HepG2 (cell line): ENCODE measurements at regions not wholly inside any gene's neighbourhood (a gene's known extent, or its start where the extent isn't known, plus 50 kb on each side); places are given as distances from the start of the nearest gene placed in this dataset.

Experiments
- EP300 ChIP-seq, 3 experiments: sonication (generic) in 1 of 3; formaldehyde crosslinking in 1 of 3; IDR thresholded peaks; 2 replicates each; pipeline versions ENCODE4 v1.5.1 to v1.6.1; 2011 to 2020; ENCODE audit warnings: low read depth in 2 of 3, low read length in 2 of 3, borderline replicate concordance in 1 of 3, improper control_type of control experiment in 1 of 3, mild to moderate bottlenecking in 1 of 3, missing genetic modification reagents in 1 of 3, moderate library complexity in 1 of 3
- EZH2 ChIP-seq: conservative IDR thresholded peaks from 2 replicates; pipeline ENCODE4 v1.6.1; 2012; ENCODE audit warnings: mild to moderate bottlenecking, low read depth, low read length, moderate library complexity
- FOXC1 ChIP-seq: sonication (generic); formaldehyde crosslinking; IDR thresholded peaks from 2 replicates; pipeline ENCODE4 v1.8.0; 2022; ENCODE audit warnings: mild to moderate bottlenecking, missing genetic modification reagents, borderline replicate concordance
- JDP2 ChIP-seq: sonication (generic); formaldehyde crosslinking; IDR thresholded peaks from 2 replicates; pipeline ENCODE4 v1.8.1; 2022; ENCODE audit warnings: missing genetic modification reagents, borderline replicate concordance
- MLLT10 ChIP-seq: sonication (generic); formaldehyde crosslinking; IDR thresholded peaks from 2 replicates; pipeline ENCODE4 v1.4.0; 2020; ENCODE audit warnings: missing genetic modification reagents
- POLR2A ChIP-seq, 2 experiments: IDR thresholded peaks; 2 replicates each; pipeline ENCODE4 v1.6.1; 2011; ENCODE audit warnings: low read depth in 2 of 2, low read length in 2 of 2, mild to moderate bottlenecking in 1 of 2, moderate library complexity in 1 of 2; ENCODE audit not compliant: insufficient read depth in 1 of 2
- RORA ChIP-seq: sonication (generic); formaldehyde crosslinking; IDR thresholded peaks from 2 replicates; pipeline ENCODE4 v1.5.0; 2020; ENCODE audit warnings: mild to moderate bottlenecking, missing genetic modification reagents, moderate library complexity
- SIX4 ChIP-seq: sonication (generic); formaldehyde crosslinking; IDR thresholded peaks from 2 replicates; pipeline ENCODE4 v1.4.0; 2020; ENCODE audit warnings: missing genetic modification reagents
- TRIM24 ChIP-seq: sonication (generic); formaldehyde crosslinking; IDR thresholded peaks from 2 replicates; pipeline ENCODE4 v1.8.0; 2022; ENCODE audit warnings: mild to moderate bottlenecking, missing genetic modification reagents
- ZFP36 ChIP-seq: fragments of 150-350 bp; IDR thresholded peaks from 2 replicates; pipeline ENCODE4 v1.6.1; 2018; ENCODE audit warnings: borderline replicate concordance, low read length, low read depth; ENCODE audit not compliant: partially characterized antibody
- TF ChIP-seq, protein P1 (sequence below): sonication (generic); formaldehyde crosslinking; IDR thresholded peaks from 2 replicates; pipeline ENCODE4 v1.5.0; 2020; ENCODE audit warnings: mild to moderate bottlenecking, missing genetic modification reagents, moderate library complexity
- TF ChIP-seq, protein P2 (sequence below): sonication (generic); formaldehyde crosslinking; IDR thresholded peaks from 2 replicates; pipeline ENCODE4 v1.4.0; 2020; ENCODE audit warnings: mild to moderate bottlenecking, missing genetic modification reagents

- TF ChIP-seq TRIM24 (no peak), ZFP36 (no peak), FOXC1 (CRISPR knock-in tag) (no peak), JDP2 (CRISPR knock-in tag) (no peak), MLLT10 (CRISPR knock-in tag) (no peak), SIX4 (CRISPR knock-in tag) (no peak), EP300 (IDR thresholded peaks at IDR 0.05; ENCODE audit: low read depth in 2 of 2, low read length in 2 of 2) (no peak), EP300 (CRISPR knock-in tag; IDR thresholded peaks at IDR 0.05; ENCODE audit: borderline replicate concordance) (no peak), EZH2 (no peak), RORA (CRISPR knock-in tag) (no peak), POLR2A (IDR thresholded peaks at IDR 0.05; ENCODE audit: insufficient read depth in 1 of 2, low read depth in 2 of 2, low read length in 2 of 2) (no peak)
- TF ChIP-seq, protein P1, sequence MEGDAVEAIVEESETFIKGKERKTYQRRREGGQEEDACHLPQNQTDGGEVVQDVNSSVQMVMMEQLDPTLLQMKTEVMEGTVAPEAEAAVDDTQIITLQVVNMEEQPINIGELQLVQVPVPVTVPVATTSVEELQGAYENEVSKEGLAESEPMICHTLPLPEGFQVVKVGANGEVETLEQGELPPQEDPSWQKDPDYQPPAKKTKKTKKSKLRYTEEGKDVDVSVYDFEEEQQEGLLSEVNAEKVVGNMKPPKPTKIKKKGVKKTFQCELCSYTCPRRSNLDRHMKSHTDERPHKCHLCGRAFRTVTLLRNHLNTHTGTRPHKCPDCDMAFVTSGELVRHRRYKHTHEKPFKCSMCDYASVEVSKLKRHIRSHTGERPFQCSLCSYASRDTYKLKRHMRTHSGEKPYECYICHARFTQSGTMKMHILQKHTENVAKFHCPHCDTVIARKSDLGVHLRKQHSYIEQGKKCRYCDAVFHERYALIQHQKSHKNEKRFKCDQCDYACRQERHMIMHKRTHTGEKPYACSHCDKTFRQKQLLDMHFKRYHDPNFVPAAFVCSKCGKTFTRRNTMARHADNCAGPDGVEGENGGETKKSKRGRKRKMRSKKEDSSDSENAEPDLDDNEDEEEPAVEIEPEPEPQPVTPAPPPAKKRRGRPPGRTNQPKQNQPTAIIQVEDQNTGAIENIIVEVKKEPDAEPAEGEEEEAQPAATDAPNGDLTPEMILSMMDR (CRISPR knock-in tag), result no peak
- TF ChIP-seq, protein P2, sequence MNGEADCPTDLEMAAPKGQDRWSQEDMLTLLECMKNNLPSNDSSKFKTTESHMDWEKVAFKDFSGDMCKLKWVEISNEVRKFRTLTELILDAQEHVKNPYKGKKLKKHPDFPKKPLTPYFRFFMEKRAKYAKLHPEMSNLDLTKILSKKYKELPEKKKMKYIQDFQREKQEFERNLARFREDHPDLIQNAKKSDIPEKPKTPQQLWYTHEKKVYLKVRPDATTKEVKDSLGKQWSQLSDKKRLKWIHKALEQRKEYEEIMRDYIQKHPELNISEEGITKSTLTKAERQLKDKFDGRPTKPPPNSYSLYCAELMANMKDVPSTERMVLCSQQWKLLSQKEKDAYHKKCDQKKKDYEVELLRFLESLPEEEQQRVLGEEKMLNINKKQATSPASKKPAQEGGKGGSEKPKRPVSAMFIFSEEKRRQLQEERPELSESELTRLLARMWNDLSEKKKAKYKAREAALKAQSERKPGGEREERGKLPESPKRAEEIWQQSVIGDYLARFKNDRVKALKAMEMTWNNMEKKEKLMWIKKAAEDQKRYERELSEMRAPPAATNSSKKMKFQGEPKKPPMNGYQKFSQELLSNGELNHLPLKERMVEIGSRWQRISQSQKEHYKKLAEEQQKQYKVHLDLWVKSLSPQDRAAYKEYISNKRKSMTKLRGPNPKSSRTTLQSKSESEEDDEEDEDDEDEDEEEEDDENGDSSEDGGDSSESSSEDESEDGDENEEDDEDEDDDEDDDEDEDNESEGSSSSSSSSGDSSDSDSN (CRISPR knock-in tag), result no peak
Measured at GRCh38 chr1:98176414-98176813, 255.6 kb upstream of the DPYD start.
